Breast epithelium (tissue), 4 donors: ENCODE measurements at regions not wholly inside any gene's neighbourhood (a gene's known extent, or its start where the extent isn't known, plus 50 kb on each side); places are given as distances from the start of the nearest gene placed in this dataset.

Experiments
- DNase-seq, 2 donors: peaks; one replicate each; pipeline ENCODE4 v3.0.0-alpha.2; 2019; ENCODE audit warnings: low spot score in 2 of 2
- H3K27ac ChIP-seq, 2 donors: fragments of 200-600 bp; sonication (generic) in 1 of 2; one replicate each; pipeline ENCODE4 v1.5.1; 2016 to 2019; ENCODE audit warnings: mild to moderate bottlenecking in 1 of 2
- H3K27me3 ChIP-seq, 2 donors: fragments of 200-600 bp; sonication (generic) in 1 of 2; one replicate each; pipeline versions ENCODE4 v1.5.1 to v1.6.0; 2017 to 2019; ENCODE audit warnings: control low read depth in 1 of 2, mild to moderate bottlenecking in 1 of 2
- H3K36me3 ChIP-seq: fragments of 200-600 bp; one replicate; pipeline ENCODE4 v1.5.1; 2019
- H3K4me1 ChIP-seq, 2 donors: fragments of 200-600 bp; sonication (generic); one replicate each; pipeline ENCODE4 v1.5.1; 2016 to 2019; ENCODE audit warnings: control low read depth in 1 of 2
- H3K4me3 ChIP-seq, 3 donors: fragments of 200-600 bp; sonication (generic); 1 replicate in 2 of 3; 2 replicates in 1 of 3; pipeline ENCODE4 v1.5.1; 2016 to 2019; ENCODE audit warnings: mild to moderate bottlenecking in 3 of 3, moderate library complexity in 2 of 3
- H3K9me3 ChIP-seq, 2 donors: fragments of 200-600 bp; sonication (generic) in 1 of 2; one replicate each; pipeline ENCODE4 v1.5.1; 2016 to 2019; ENCODE audit warnings: control low read depth in 1 of 2
- POLR2A ChIP-seq: fragments of 450-650 bp; IDR thresholded peaks from one replicate; pipeline ENCODE4 v1.6.1; 2016; ENCODE audit warnings: antibody characterized with exemption, mild to moderate bottlenecking, moderate library complexity
- POLR2AphosphoS5 ChIP-seq, 3 donors: sonication (generic); formaldehyde crosslinking; IDR thresholded peaks; one replicate each; pipeline ENCODE4 v1.6.1; 2017; ENCODE audit warnings: antibody characterized with exemption in 3 of 3
- intact Hi-C: fragments of 100-400 bp; cut with DNase I; formaldehyde crosslinking; loops from one replicate; pipeline ENCODE4 v1.15.1; 2023; ENCODE audit warnings: low total_unique reads
- TF ChIP-seq, protein P1 (sequence below), 3 donors: fragments of 450-650 bp; IDR thresholded peaks; one replicate each; pipeline ENCODE4 v1.5.1; 2016 to 2017; ENCODE audit warnings: antibody characterized with exemption in 3 of 3, mild to moderate bottlenecking in 3 of 3, moderate library complexity in 3 of 3

DNA sequence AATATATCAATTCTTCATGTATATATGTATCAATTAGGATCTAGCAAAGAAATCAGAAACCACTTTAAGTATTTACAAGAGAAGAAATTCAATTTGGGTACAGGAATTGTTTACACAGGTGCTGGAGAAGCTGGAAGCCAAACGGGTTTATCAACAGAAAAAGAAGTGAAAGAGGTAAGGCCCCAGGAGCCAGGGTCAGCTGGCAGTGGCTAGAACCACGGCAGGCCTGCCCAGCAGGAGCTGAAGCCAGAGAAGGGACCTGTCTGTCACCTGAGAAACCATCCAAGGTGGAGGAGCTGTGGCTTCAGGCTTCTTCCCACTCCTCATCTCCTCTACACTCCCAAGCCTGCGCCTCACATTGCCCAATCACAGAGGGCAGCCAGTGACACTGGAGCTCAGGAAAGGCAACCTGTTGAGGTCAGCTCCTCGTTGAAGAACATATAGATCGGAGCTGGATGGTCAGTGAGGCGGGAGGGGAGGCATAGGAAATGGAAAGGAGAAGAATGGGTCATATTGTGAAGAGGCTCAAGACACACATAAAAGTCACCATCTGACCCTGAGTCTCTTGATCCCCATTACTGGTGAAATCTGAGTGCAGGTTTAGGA lies 182.6 kb downstream of the REEP3 start:
- intact Hi-C loops = loop anchor here (10.0 kb wide), 1 partner anchor 69 kb away; no protein-coding TSS in a partner anchor
- no peak overlapping the region for H3K4me3 ChIP-seq
- H3K27me3 ChIP-seq = no peaks in the 10 kb centered on the region
- TF ChIP-seq POLR2A (no peak), POLR2AphosphoS5 (IDR thresholded peaks at IDR 0.05) (no peak)
- TF ChIP-seq, protein P1, sequence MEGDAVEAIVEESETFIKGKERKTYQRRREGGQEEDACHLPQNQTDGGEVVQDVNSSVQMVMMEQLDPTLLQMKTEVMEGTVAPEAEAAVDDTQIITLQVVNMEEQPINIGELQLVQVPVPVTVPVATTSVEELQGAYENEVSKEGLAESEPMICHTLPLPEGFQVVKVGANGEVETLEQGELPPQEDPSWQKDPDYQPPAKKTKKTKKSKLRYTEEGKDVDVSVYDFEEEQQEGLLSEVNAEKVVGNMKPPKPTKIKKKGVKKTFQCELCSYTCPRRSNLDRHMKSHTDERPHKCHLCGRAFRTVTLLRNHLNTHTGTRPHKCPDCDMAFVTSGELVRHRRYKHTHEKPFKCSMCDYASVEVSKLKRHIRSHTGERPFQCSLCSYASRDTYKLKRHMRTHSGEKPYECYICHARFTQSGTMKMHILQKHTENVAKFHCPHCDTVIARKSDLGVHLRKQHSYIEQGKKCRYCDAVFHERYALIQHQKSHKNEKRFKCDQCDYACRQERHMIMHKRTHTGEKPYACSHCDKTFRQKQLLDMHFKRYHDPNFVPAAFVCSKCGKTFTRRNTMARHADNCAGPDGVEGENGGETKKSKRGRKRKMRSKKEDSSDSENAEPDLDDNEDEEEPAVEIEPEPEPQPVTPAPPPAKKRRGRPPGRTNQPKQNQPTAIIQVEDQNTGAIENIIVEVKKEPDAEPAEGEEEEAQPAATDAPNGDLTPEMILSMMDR (IDR thresholded peaks at IDR 0.05) = no peak
- no peaks in the 10 kb centered on the region for H3K36me3 ChIP-seq
- peak overlapping the region in 1 of 2 donors; percentile 26 for H3K27ac ChIP-seq
- DNase-seq = no peak
- no peaks in the 10 kb centered on the region for H3K9me3 ChIP-seq
- H3K4me1 ChIP-seq = no peaks in the 10 kb centered on the region

DNA sequence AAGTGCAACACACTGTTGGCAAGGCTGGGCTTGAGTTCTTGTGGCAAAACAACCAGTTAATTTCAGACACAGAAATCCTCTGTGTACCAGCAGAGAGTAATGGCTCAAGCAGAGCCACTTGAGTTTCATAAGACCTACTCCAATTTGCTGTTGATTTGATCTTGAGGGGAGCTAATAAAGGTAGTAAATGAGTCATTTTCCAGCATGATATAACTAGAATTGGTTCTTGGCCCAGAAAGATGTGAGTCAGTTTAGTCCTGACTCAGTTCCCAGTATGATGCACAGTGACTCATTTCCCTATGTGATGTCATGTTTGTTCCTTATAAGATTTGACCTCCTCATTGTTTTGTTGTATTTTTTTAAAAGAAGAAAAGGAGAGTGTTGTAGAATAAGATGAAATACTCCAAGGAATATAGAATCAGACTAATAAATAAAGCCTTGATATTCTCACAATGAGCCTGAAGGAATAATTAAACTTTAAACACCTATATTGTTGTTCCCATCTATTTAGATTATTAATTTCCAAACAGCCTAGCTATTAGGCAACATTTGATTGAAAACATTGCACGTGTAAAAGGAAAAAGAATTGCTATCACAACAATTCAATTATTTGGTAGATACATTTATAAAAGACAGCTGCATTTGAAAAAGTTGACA lies 186.2 kb downstream of the REEP3 start:
- intact Hi-C loops = loop anchor here (10.0 kb wide), 1 partner anchor 73 kb away; no protein-coding TSS in a partner anchor
- TF ChIP-seq, protein P1 (IDR thresholded peaks at IDR 0.05) = no peak
- TF ChIP-seq POLR2AphosphoS5 (IDR thresholded peaks at IDR 0.05) = peak in 2 of 3 donors; percentile 68 to 72
- H3K36me3 ChIP-seq = no peaks in the 10 kb centered on the region
- DNase-seq = no peak
- H3K27ac ChIP-seq = peak overlapping the region; percentile 76 to 83
- no peaks in the 10 kb centered on the region for H3K9me3 ChIP-seq
- no peaks in the 10 kb centered on the region for H3K27me3 ChIP-seq
- H3K4me3 ChIP-seq = no peak overlapping the region
- H3K4me1 ChIP-seq = peaks cover 0 to 9% of the 10 kb centered on the region in 2 donors

DNA sequence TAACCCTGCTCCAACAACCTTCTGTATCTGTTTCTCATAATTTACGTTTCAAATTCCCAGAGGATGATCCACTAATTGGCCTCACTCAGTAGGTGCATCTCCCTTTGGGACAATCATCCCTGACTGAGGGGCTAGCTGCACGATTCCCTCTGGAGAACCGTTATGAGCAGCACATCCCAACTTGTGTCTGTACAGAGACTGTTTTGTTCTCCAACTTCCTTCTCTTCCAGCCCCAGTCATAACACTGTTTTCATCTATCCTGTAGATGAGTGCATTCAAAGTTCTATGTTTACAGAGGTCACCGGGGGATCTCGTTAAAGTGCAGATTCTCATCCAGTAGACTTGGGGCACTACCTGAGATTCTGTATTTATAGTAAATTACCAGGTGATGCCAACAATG lies 187.2 kb downstream of the REEP3 start:
- no peak for DNase-seq
- Histone ChIP-seq H3K9me3 (no peaks in the 10 kb centered on the region), H3K4me1 (peaks cover 0 to 15% of the 10 kb centered on the region in 2 donors), H3K36me3 (no peaks in the 10 kb centered on the region), H3K27ac (peak overlapping the region; percentile 39 to 83), H3K27me3 (no peaks in the 10 kb centered on the region), H3K4me3 (no peak overlapping the region)
- TF ChIP-seq POLR2A = no peak
- intact Hi-C loops = loop anchor here (10.0 kb wide), 1 partner anchor 74 kb away; no protein-coding TSS in a partner anchor

DNA sequence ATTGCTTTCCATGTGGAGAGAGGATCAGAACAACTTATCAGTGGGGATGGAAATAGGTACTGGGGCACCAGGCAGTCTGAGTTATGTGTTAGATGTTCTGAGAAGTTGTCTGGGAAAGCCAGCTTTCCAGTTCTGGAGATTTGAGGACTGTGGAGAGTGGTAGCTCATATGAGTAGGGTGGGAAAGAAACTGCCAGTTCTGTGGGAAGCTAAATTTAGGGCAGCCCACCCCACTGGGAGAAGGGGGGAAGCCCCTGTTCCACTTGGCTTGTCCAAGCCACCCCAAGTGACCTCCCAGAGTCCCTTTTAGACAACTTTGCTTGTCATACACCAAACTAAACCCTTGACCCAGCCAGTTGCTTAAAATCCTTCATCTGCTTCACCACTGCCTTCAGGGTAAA lies 189.5 kb downstream of the REEP3 start:
- H3K9me3 ChIP-seq = no peaks in the 10 kb centered on the region
- peak overlapping the region; percentile 82 to 84 for H3K27ac ChIP-seq
- intact Hi-C loops = no loop called here
- no peak for DNase-seq
- no peaks in the 10 kb centered on the region for H3K36me3 ChIP-seq
- no peaks in the 10 kb centered on the region for H3K27me3 ChIP-seq
- H3K4me1 ChIP-seq = peaks cover 0 to 15% of the 10 kb centered on the region in 2 donors
- no peak for TF ChIP-seq POLR2AphosphoS5 (IDR thresholded peaks at IDR 0.05)
- TF ChIP-seq POLR2A = no peak
- no peak overlapping the region for H3K4me3 ChIP-seq

DNA sequence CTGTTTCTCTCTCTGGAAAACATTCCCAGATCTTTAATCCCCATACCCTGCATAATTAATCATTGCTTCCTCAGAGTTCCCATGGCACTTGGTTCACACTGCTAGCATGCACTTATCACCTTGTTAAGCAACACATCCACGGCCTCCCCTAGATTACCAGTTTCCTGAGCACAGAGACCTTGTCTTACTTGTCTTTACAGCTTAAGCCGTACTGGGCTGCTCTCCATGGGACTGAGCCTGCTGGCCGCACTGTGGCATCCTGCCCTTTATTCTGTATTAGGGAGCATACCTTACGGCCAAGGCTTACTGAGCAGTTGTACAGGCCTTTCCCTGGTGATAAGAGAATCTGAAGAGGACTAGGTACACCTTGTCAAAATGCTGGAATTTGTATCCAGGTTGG lies 190.2 kb downstream of the REEP3 start:
- no peaks in the 10 kb centered on the region for H3K9me3 ChIP-seq
- peak in 1 of 2 donors; percentile 43 for DNase-seq
- no peak overlapping the region for H3K4me3 ChIP-seq
- peaks cover 0 to 15% of the 10 kb centered on the region in 2 donors for H3K4me1 ChIP-seq
- no peaks in the 10 kb centered on the region for H3K36me3 ChIP-seq
- intact Hi-C loops = no loop called here
- H3K27me3 ChIP-seq = no peaks in the 10 kb centered on the region
- TF ChIP-seq POLR2A (no peak), POLR2AphosphoS5 (IDR thresholded peaks at IDR 0.05) (no peak)
- TF ChIP-seq, protein P1 (IDR thresholded peaks at IDR 0.05) = no peak
- H3K27ac ChIP-seq = peak overlapping the region; percentile 82 to 84
